Adrenal gland (tissue), 5 donors: ENCODE measurements at regions not wholly inside any gene's neighbourhood (a gene's known extent, or its start where the extent isn't known, plus 50 kb on each side); places are given as distances from the start of the nearest gene placed in this dataset.

Experiments
- CTCF ChIP-seq, 6 experiments: fragments of 450-650 bp in 4 of 6; fragments of 200-600 bp in 2 of 6; sonication (generic) in 1 of 6; IDR thresholded peaks; 1 replicate in 5 of 6; 2 replicates in 1 of 6; pipeline versions ENCODE4 v1.5.1 to v1.8.0; 2016 to 2021; ENCODE audit warnings: antibody characterized with exemption in 6 of 6, mild to moderate bottlenecking in 2 of 6, moderate library complexity in 1 of 6
- POLR2A ChIP-seq, 2 donors: fragments of 450-650 bp; IDR thresholded peaks; one replicate each; pipeline ENCODE4 v1.6.1; 2017; ENCODE audit warnings: antibody characterized with exemption in 2 of 2, mild to moderate bottlenecking in 2 of 2, moderate library complexity in 1 of 2
- donor health status: DM: no; HTN: no; CAD: no.

DNA sequence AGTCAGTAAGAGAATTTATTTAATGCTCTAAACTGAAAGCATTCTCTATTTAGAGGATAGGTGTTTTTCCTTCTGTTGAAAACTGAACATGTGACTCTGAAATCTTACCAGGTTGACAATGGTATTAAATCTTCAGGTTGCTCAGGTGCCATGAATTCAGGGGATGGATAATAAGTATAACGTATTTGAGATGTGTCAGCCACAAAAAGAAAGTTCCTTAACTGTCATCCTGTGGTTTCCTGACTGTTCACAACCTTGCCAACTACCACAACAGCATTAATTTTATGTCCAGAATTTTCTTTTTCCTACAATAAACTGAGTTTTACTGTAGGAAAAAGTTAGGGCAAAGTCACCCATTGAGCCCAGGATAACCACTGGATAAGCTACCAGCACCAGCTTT, 243.3 kb upstream of the PSMD7 start:
- TF ChIP-seq CTCF (IDR thresholded peaks at IDR 0.05) (no peak), POLR2A (IDR thresholded peaks at IDR 0.05) (no peak)
